H9 (cell line): ENCODE measurements at regions not wholly inside any gene's neighbourhood (a gene's known extent, or its start where the extent isn't known, plus 50 kb on each side); places are given as distances from the start of the nearest gene placed in this dataset.

Experiments
- DNase-seq: peaks from one replicate; pipeline ENCODE4 v3.0.0-alpha.2; 2017
- H2AFZ ChIP-seq: one replicate; pipeline ENCODE4 v1.6.1; 2013; ENCODE audit warnings: mild to moderate bottlenecking, low read length, control low read depth, moderate library complexity
- H2AK5ac ChIP-seq: 2 replicates; pipeline ENCODE4 v1.6.1; 2013; ENCODE audit warnings: low read length, control low read depth, mixed read lengths; ENCODE audit not compliant: insufficient read length
- H2BK120ac ChIP-seq: one replicate; pipeline ENCODE4 v1.6.1; 2013; ENCODE audit warnings: low read depth, mild to moderate bottlenecking, low read length, control low read depth, inconsistent platforms; ENCODE audit not compliant: poor library complexity, severe bottlenecking
- H2BK12ac ChIP-seq: 2 replicates; pipeline ENCODE4 v1.6.1; 2013; ENCODE audit warnings: low read length, control low read depth, mixed read lengths, low read depth; ENCODE audit not compliant: insufficient read length
- H2BK15ac ChIP-seq: 2 replicates; pipeline ENCODE4 v1.6.1; 2013; ENCODE audit warnings: low read depth, low read length, control low read depth
- H2BK20ac ChIP-seq: one replicate; pipeline ENCODE4 v1.6.1; 2013; ENCODE audit warnings: low read depth, mild to moderate bottlenecking, low read length, control low read depth, inconsistent platforms; ENCODE audit not compliant: poor library complexity, severe bottlenecking
- H2BK5ac ChIP-seq: 2 replicates; pipeline ENCODE4 v1.6.1; 2013; ENCODE audit warnings: low read length, control low read depth, mixed read lengths; ENCODE audit not compliant: insufficient read length
- H3K14ac ChIP-seq: 2 replicates; pipeline ENCODE4 v1.6.1; 2013; ENCODE audit warnings: low read length, control low read depth; ENCODE audit not compliant: insufficient read depth
- H3K18ac ChIP-seq: 2 replicates; pipeline ENCODE4 v1.6.1; 2013; ENCODE audit warnings: low read depth, mild to moderate bottlenecking, mixed read lengths, low read length, control low read depth; ENCODE audit not compliant: insufficient read length
- H3K23ac ChIP-seq: 2 replicates; pipeline ENCODE4 v1.6.1; 2013; ENCODE audit warnings: low read length, control low read depth, mixed read lengths, low read depth; ENCODE audit not compliant: insufficient read length
- H3K23me2 ChIP-seq: 2 replicates; pipeline ENCODE4 v1.6.1; 2013; ENCODE audit warnings: low read depth, mild to moderate bottlenecking, mixed read lengths, low read length, control low read depth; ENCODE audit not compliant: insufficient read length, poor library complexity, severe bottlenecking
- H3K27ac ChIP-seq: 2 replicates; pipeline ENCODE4 v1.5.1; 2013; ENCODE audit warnings: low read length, control low read depth, mixed read lengths, low read depth; ENCODE audit not compliant: insufficient read length
- H3K27me3 ChIP-seq: 2 replicates; pipeline ENCODE4 v1.6.1; 2013; ENCODE audit warnings: low read length, control low read depth, inconsistent platforms; ENCODE audit not compliant: insufficient read depth
- H3K4ac ChIP-seq: 2 replicates; pipeline ENCODE4 v1.6.1; 2013; ENCODE audit warnings: low read depth, mild to moderate bottlenecking, control low read depth, inconsistent platforms, low read length, moderate library complexity
- H3K4me1 ChIP-seq: 2 replicates; pipeline ENCODE4 v1.6.1; 2013; ENCODE audit warnings: low read length, control low read depth, inconsistent platforms; ENCODE audit not compliant: insufficient read depth
- H3K4me2 ChIP-seq: 2 replicates; pipeline ENCODE4 v1.6.1; 2013; ENCODE audit warnings: low read length, control low read depth, mixed read lengths; ENCODE audit not compliant: insufficient read length, insufficient read depth
- H3K56ac ChIP-seq: 2 replicates; pipeline ENCODE4 v1.6.1; 2013; ENCODE audit warnings: low read depth, mild to moderate bottlenecking, mixed read lengths, low read length, control low read depth; ENCODE audit not compliant: insufficient read length
- H3K79me1 ChIP-seq: 2 replicates; pipeline ENCODE4 v1.6.1; 2013; ENCODE audit warnings: low read depth, mild to moderate bottlenecking, moderate library complexity, low read length, control low read depth, inconsistent platforms; ENCODE audit not compliant: insufficient read depth, poor library complexity, severe bottlenecking
- H3K79me2 ChIP-seq: 2 replicates; pipeline ENCODE4 v1.6.1; 2013; ENCODE audit warnings: low read length, control low read depth, inconsistent platforms; ENCODE audit not compliant: insufficient read depth
- H3K9ac ChIP-seq: 2 replicates; pipeline ENCODE4 v1.6.1; 2013; ENCODE audit warnings: low read length, control low read depth, mixed read lengths; ENCODE audit not compliant: insufficient read length; ENCODE audit errors: extremely low read depth
- H3K9me3 ChIP-seq: one replicate; pipeline ENCODE4 v1.6.1; 2013; ENCODE audit warnings: low read depth, low read length, inconsistent platforms; ENCODE audit not compliant: control insufficient read depth
- H3T11ph ChIP-seq: one replicate; pipeline ENCODE4 v1.6.1; 2013; ENCODE audit warnings: mild to moderate bottlenecking, low read length, control low read depth, inconsistent platforms
- H4K20me1 ChIP-seq: one replicate; pipeline ENCODE4 v1.6.1; 2013; ENCODE audit not compliant: control insufficient read depth, insufficient read length, insufficient read depth
- H4K5ac ChIP-seq: 2 replicates; pipeline ENCODE4 v1.6.1; 2013; ENCODE audit warnings: low read depth, mild to moderate bottlenecking, mixed read lengths, low read length, control low read depth; ENCODE audit not compliant: insufficient read length
- H4K8ac ChIP-seq: replicated peaks from 2 replicates; pipeline ENCODE4 v1.6.1; 2013; ENCODE audit warnings: low read length, control low read depth, mixed read lengths, low read depth; ENCODE audit not compliant: insufficient read length
- H4K91ac ChIP-seq: 2 replicates; pipeline ENCODE4 v1.6.1; 2013; ENCODE audit warnings: low read depth, mild to moderate bottlenecking, moderate library complexity, mixed read lengths, low read length, control low read depth; ENCODE audit not compliant: insufficient read length
- H3K27ac Mint-ChIP-seq, 3 experiments: 2 replicates in 2 of 3; 3 replicates in 1 of 3; pipeline ENCODE4 v1.8.0; 2020 to 2021; ENCODE audit warnings: mixed read lengths in 3 of 3, mild to moderate bottlenecking in 1 of 3, moderate library complexity in 1 of 3
- H3K27me3 Mint-ChIP-seq: 2 replicates; pipeline ENCODE4 v1.8.0; 2021; ENCODE audit warnings: low read depth, mild to moderate bottlenecking, moderate library complexity, mixed read lengths
- H3K36me3 Mint-ChIP-seq, 3 experiments: 2 replicates in 2 of 3; 3 replicates in 1 of 3; pipeline ENCODE4 v1.8.0; 2020 to 2021; ENCODE audit warnings: low read depth in 3 of 3, mixed read lengths in 3 of 3; ENCODE audit not compliant: insufficient read depth in 1 of 3
- H3K4me1 Mint-ChIP-seq, 2 experiments: 2 replicates each; pipeline ENCODE4 v1.8.0; 2020; ENCODE audit warnings: mixed read lengths in 2 of 2
- H3K4me3 Mint-ChIP-seq, 2 experiments: 2 replicates in 1 of 2; 3 replicates in 1 of 2; pipeline ENCODE4 v1.8.0; 2020 to 2021; ENCODE audit warnings: mild to moderate bottlenecking in 2 of 2, mixed read lengths in 2 of 2, moderate library complexity in 1 of 2
- H3K9me3 Mint-ChIP-seq, 2 experiments: 2 replicates in 1 of 2; 3 replicates in 1 of 2; pipeline ENCODE4 v1.8.0; 2020; ENCODE audit warnings: mild to moderate bottlenecking in 2 of 2, mixed read lengths in 2 of 2, moderate library complexity in 1 of 2
- WGBS: extraction: QIAGEN DNeasy Blood & Tissue Kit; methylation state at CpG from one replicate; pipeline ENCODE4 v1.1.7; 2013; ENCODE audit warnings: missing lambda C conversion rate, low lambda C conversion rate, mixed read lengths; ENCODE audit not compliant: insufficient read length; ENCODE audit errors: extremely low coverage; 5-methylcytosine and 5-hydroxymethylcytosine counted together
- TF ChIP-seq, protein P1 (sequence below): fragments of 200-600 bp; sonication (generic); conservative IDR thresholded peaks from 3 replicates; pipeline ENCODE4 v1.8.0; 2021; ENCODE audit warnings: antibody characterized with exemption, mild to moderate bottlenecking

- Histone ChIP-seq H3K9me3 (no peaks in the 10 kb centered on the region), H3K56ac (no peak overlapping the region), H3K27ac (no peak overlapping the region), H2BK120ac (no peak overlapping the region), H4K20me1 (no peaks in the 10 kb centered on the region), H3K79me2 (no peaks in the 10 kb centered on the region), H3K23me2 (no peaks in the 10 kb centered on the region), H3K4ac (no peak overlapping the region), H2AK5ac (no peak overlapping the region), H3K14ac (no peak overlapping the region), H4K8ac (no peak overlapping the region), H2BK12ac (no peak overlapping the region), H2BK20ac (no peak overlapping the region), H3T11ph (no peak overlapping the region), H4K5ac (no peak overlapping the region), H3K27me3 (no peaks in the 10 kb centered on the region), H3K18ac (no peak overlapping the region), H2BK15ac (no peak overlapping the region), H4K91ac (no peak overlapping the region), H3K23ac (no peak overlapping the region), H3K4me1 (no peaks in the 10 kb centered on the region; the same call in 1 of the 2 replicates), H3K9ac (no peak overlapping the region), H2AFZ (no peak overlapping the region), H2BK5ac (no peak overlapping the region), H3K4me2 (no peak overlapping the region), H3K79me1 (no peaks in the 10 kb centered on the region)
- no peak overlapping the region for H3K4me3 Mint-ChIP-seq
- no peaks in the 10 kb centered on the region for H3K27me3 Mint-ChIP-seq
- H3K9me3 Mint-ChIP-seq, result no peaks in the 10 kb centered on the region
- H3K36me3 Mint-ChIP-seq, result no peaks in the 10 kb centered on the region; a peak in 2 of 7 replicates
- TF ChIP-seq, protein P1, sequence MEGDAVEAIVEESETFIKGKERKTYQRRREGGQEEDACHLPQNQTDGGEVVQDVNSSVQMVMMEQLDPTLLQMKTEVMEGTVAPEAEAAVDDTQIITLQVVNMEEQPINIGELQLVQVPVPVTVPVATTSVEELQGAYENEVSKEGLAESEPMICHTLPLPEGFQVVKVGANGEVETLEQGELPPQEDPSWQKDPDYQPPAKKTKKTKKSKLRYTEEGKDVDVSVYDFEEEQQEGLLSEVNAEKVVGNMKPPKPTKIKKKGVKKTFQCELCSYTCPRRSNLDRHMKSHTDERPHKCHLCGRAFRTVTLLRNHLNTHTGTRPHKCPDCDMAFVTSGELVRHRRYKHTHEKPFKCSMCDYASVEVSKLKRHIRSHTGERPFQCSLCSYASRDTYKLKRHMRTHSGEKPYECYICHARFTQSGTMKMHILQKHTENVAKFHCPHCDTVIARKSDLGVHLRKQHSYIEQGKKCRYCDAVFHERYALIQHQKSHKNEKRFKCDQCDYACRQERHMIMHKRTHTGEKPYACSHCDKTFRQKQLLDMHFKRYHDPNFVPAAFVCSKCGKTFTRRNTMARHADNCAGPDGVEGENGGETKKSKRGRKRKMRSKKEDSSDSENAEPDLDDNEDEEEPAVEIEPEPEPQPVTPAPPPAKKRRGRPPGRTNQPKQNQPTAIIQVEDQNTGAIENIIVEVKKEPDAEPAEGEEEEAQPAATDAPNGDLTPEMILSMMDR, result no peak
- DNase-seq, result no peak
- H3K27ac Mint-ChIP-seq, result no peak overlapping the region
- peaks cover 13 to 17% of the 10 kb centered on the region in 2 experiments for H3K4me1 Mint-ChIP-seq
- no CpG with 5 or more reads among the region's 2 CpGs for WGBS
Measured at GRCh38 chr7:26070290-26070689, 81.7 kb upstream of the NFE2L3 start.
